ENCODE measurements at regions not wholly inside any gene's neighbourhood (a gene's known extent, or its start where the extent isn't known, plus 50 kb on each side); places are given as distances from the start of the nearest gene placed in this dataset.

GRCh38 chr14:39603942-39604341 is 171.7 kb upstream of the FBXO33 start (continued):
- no peak for TF ChIP-seq MYPOP (CRISPR knock-in tag; IDR thresholded peaks at IDR 0.05)
- TF ChIP-seq ZNF180 (CRISPR knock-in tag; IDR thresholded peaks at IDR 0.05; ENCODE audit: borderline replicate concordance, low read depth): no peak
- no peak for TF ChIP-seq ZNF142 (CRISPR knock-in tag; IDR thresholded peaks at IDR 0.05)
- TF ChIP-seq TBX3 (IDR thresholded peaks at IDR 0.05; ENCODE audit: borderline replicate concordance): no peak
- no peak for TF ChIP-seq ZHX1 (CRISPR knock-in tag; IDR thresholded peaks at IDR 0.05; ENCODE audit: low read depth)
- TF ChIP-seq CBX2 (IDR thresholded peaks at IDR 0.05; ENCODE audit: low read depth, low read length): no peak
- TF ChIP-seq CBX2 (CRISPR knock-in tag; IDR thresholded peaks at IDR 0.05; ENCODE audit: low read depth): no peak

Data from HepG2 (cell line).